NCI-H82 (cell line): ENCODE measurements at regions not wholly inside any gene's neighbourhood (a gene's known extent, or its start where the extent isn't known, plus 50 kb on each side); places are given as distances from the start of the nearest gene placed in this dataset.
A peak's percentile ranks its signal among the peaks of the same experiment; 100 is the strongest.
"Not testable (repeated sequence)": the region's sequence is repeated elsewhere in the genome, so short reads cannot be mapped to it uniquely, and the experiment has no call there.

Experiments used
- DNase-seq: peaks from one replicate; lab custom pipeline; 2025; lab: John Stamatoyannopoulos, UW

- DNase-seq, result no peak
Observed at GRCh38 chr2:114261366-114261765, 181.1 kb upstream of the DPP10 start.

- no peak for DNase-seq
Observed at GRCh38 chr2:114265261-114265660, 177.2 kb upstream of the DPP10 start.

GRCh38 chr2:114274957-114275356, 167.5 kb upstream of the DPP10 start:
- no peak for DNase-seq

- no peak for DNase-seq
Observed at GRCh38 chr2:114281188-114281587, 161.3 kb upstream of the DPP10 start.

GRCh38 chr2:114283774-114284173, 158.7 kb upstream of the DPP10 start:
- DNase-seq, result no peak

- no peak for DNase-seq
Observed at GRCh38 chr2:114286438-114286837, 156.0 kb upstream of the DPP10 start.

- DNase-seq, result no peak
Observed at GRCh38 chr2:114293355-114293754, 149.1 kb upstream of the DPP10 start.

- DNase-seq, result peak; percentile 13
Observed at GRCh38 chr2:114294741-114295140, 147.7 kb upstream of the DPP10 start.

- DNase-seq, result not testable (repeated sequence)
Observed at GRCh38 chr2:114300351-114300750, 142.1 kb upstream of the DPP10 start.

GRCh38 chr2:114316532-114317300, 125.7 kb upstream of the DPP10 start:
- DNase-seq, result no peak

- DNase-seq, result no peak
Observed at GRCh38 chr2:114330594-114330993, 111.8 kb upstream of the DPP10 start.

GRCh38 chr2:114331934-114332333, 110.5 kb upstream of the DPP10 start:
- DNase-seq, result no peak

GRCh38 chr2:114345246-114345645, 97.2 kb upstream of the DPP10 start:
- DNase-seq, result no peak

- DNase-seq, result no peak
Observed at GRCh38 chr2:114346658-114347057, 95.8 kb upstream of the DPP10 start.

GRCh38 chr2:114350186-114350725, 92.2 kb upstream of the DPP10 start:
- DNase-seq, result no peak

- no peak for DNase-seq
Observed at GRCh38 chr2:114352988-114353387, 89.5 kb upstream of the DPP10 start.

- no peak for DNase-seq
Observed at GRCh38 chr2:114354199-114354598, 88.2 kb upstream of the DPP10 start.

- no peak for DNase-seq
Observed at GRCh38 chr2:114368705-114369104, 73.7 kb upstream of the DPP10 start.

- not testable (repeated sequence) for DNase-seq
Observed at GRCh38 chr2:114371721-114372120, 70.7 kb upstream of the DPP10 start.

- no peak for DNase-seq
Observed at GRCh38 chr2:114373591-114373990, 68.8 kb upstream of the DPP10 start.

- no peak for DNase-seq
Observed at GRCh38 chr2:114384441-114384840, 58.0 kb upstream of the DPP10 start.

GRCh38 chr2:114389021-114389420, 53.4 kb upstream of the DPP10 start:
- no peak for DNase-seq
